GM23338 (cell line): ENCODE measurements at regions not wholly inside any gene's neighbourhood (a gene's known extent, or its start where the extent isn't known, plus 50 kb on each side); places are given as distances from the start of the nearest gene placed in this dataset.
A peak's percentile ranks its signal among the peaks of the same experiment; 100 is the strongest.

Experiments used
- ATAC-seq: fragments of 200-7000 bp; cut with Tn5 transposase; 3 replicates; pipeline ENCODE4 v1.9.1; 2020
- DNase-seq: peaks from one replicate; pipeline ENCODE4 v3.0.0-alpha.2; 2015; ENCODE audit warnings: low spot score
- H2AFZ ChIP-seq: fragments of 200-600 bp; sonication (generic); 2 replicates; pipeline ENCODE4 v1.8.0; 2016; ENCODE audit warnings: antibody characterized with exemption, mild to moderate bottlenecking, moderate library complexity
- H3F3A ChIP-seq: fragments of 200-600 bp; sonication (generic); replicated peaks from 2 replicates; pipeline ENCODE4 v1.8.0; 2017; ENCODE audit warnings: antibody characterized with exemption, mixed run types, low read depth
- H3K27ac ChIP-seq: fragments of 200-600 bp; sonication (generic); 2 replicates; pipeline ENCODE4 v1.6.1; 2016; ENCODE audit warnings: low read depth
- H3K27me3 ChIP-seq: fragments of 200-600 bp; sonication (generic); 2 replicates; pipeline ENCODE4 v1.8.0; 2016; ENCODE audit warnings: mild to moderate bottlenecking, mixed run types, moderate library complexity; ENCODE audit not compliant: insufficient read depth
- H3K36me3 ChIP-seq: fragments of 200-600 bp; sonication (generic); 2 replicates; pipeline ENCODE4 v1.8.0; 2016; ENCODE audit warnings: mild to moderate bottlenecking; ENCODE audit not compliant: insufficient read depth
- H3K4me1 ChIP-seq: fragments of 200-600 bp; sonication (generic); 2 replicates; pipeline ENCODE4 v1.8.0; 2016; ENCODE audit warnings: mild to moderate bottlenecking, moderate library complexity; ENCODE audit not compliant: insufficient read depth
- H3K4me2 ChIP-seq: fragments of 200-600 bp; sonication (generic); 2 replicates; pipeline ENCODE4 v1.7.1; 2017; ENCODE audit warnings: mixed run types
- H3K4me3 ChIP-seq: fragments of 200-600 bp; sonication (generic); 2 replicates; pipeline ENCODE4 v1.6.1; 2016; ENCODE audit warnings: mixed run types
- H3K79me2 ChIP-seq: fragments of 200-600 bp; sonication (generic); replicated peaks from 2 replicates; pipeline ENCODE4 v1.8.0; 2017; ENCODE audit warnings: mild to moderate bottlenecking; ENCODE audit not compliant: insufficient read depth
- H3K9me2 ChIP-seq: fragments of 200-600 bp; sonication (generic); 2 replicates; pipeline ENCODE4 v1.8.0; 2017; ENCODE audit not compliant: insufficient read depth
- H4K20me1 ChIP-seq: fragments of 200-600 bp; sonication (generic); replicated peaks from 2 replicates; pipeline ENCODE4 v1.8.0; 2017; ENCODE audit warnings: mild to moderate bottlenecking; ENCODE audit not compliant: insufficient read depth
- H3K27ac Mint-ChIP-seq: 2 replicates; pipeline ENCODE4 v1.8.0; 2020; ENCODE audit warnings: inconsistent platforms, mild to moderate bottlenecking, moderate library complexity, mixed read lengths
- H3K27me3 Mint-ChIP-seq: 3 replicates; pipeline ENCODE4 v1.8.0; 2022; ENCODE audit warnings: low read depth, mild to moderate bottlenecking, moderate library complexity, mixed read lengths, inconsistent platforms; ENCODE audit not compliant: insufficient read depth, poor library complexity
- H3K36me3 Mint-ChIP-seq: 3 replicates; pipeline ENCODE4 v1.8.0; 2021; ENCODE audit warnings: low read depth, mild to moderate bottlenecking, inconsistent platforms, moderate library complexity, mixed read lengths
- H3K4me1 Mint-ChIP-seq: 3 replicates; pipeline ENCODE4 v1.8.0; 2020; ENCODE audit warnings: mild to moderate bottlenecking, inconsistent platforms, mixed read lengths
- H3K4me3 Mint-ChIP-seq: 3 replicates; pipeline ENCODE4 v1.8.0; 2021; ENCODE audit warnings: moderate library complexity, mild to moderate bottlenecking, inconsistent platforms, mixed read lengths
- H3K9me3 Mint-ChIP-seq: 3 replicates; pipeline ENCODE4 v1.8.0; 2020; ENCODE audit warnings: moderate library complexity, mild to moderate bottlenecking, inconsistent platforms, mixed read lengths
- CREB1 ChIP-seq: fragments of 250-450 bp; sonication (Bioruptor Pico); IDR thresholded peaks from 2 replicates; pipeline ENCODE4 v1.5.0; 2020; ENCODE audit warnings: low read depth, mild to moderate bottlenecking, moderate library complexity
- ETS1 ChIP-seq: IDR thresholded peaks from 2 replicates; pipeline ENCODE4 v1.6.1; 2016; ENCODE audit warnings: antibody characterized with exemption
- EZH2 ChIP-seq: fragments of 200-600 bp; sonication (generic); IDR thresholded peaks from one replicate; pipeline ENCODE4 v1.8.0; 2017; ENCODE audit warnings: antibody characterized with exemption, mild to moderate bottlenecking, low read depth; ENCODE audit not compliant: unreplicated experiment
- NANOG ChIP-seq: IDR thresholded peaks from 2 replicates; pipeline ENCODE4 v1.6.1; 2016; ENCODE audit warnings: antibody characterized with exemption, borderline replicate concordance
- STAT1 ChIP-seq: IDR thresholded peaks from one replicate; pipeline ENCODE4 v1.6.1; 2016; ENCODE audit warnings: antibody characterized with exemption; ENCODE audit not compliant: unreplicated experiment
- ZNF114 ChIP-seq: fragments of 250-450 bp; sonication (Bioruptor Pico); IDR thresholded peaks from 2 replicates; pipeline ENCODE4 v1.5.0; 2020; ENCODE audit warnings: mild to moderate bottlenecking, moderate library complexity
- ZNF462 ChIP-seq: fragments of 250-450 bp; sonication (Bioruptor Pico); IDR thresholded peaks from 2 replicates; pipeline ENCODE4 v1.5.0; 2020; ENCODE audit warnings: mild to moderate bottlenecking, moderate library complexity

GRCh38 chr1:57987523-57987922 is 559.0 kb downstream of the OMA1 start:
- Mint-ChIP-seq H3K27me3 (peaks cover 6% of the 10 kb centered on the region), H3K36me3 (no peaks in the 10 kb centered on the region), H3K27ac (no peak overlapping the region; the same call in 1 of the 2 replicates), H3K9me3 (no peaks in the 10 kb centered on the region), H3K4me3 (no peak overlapping the region), H3K4me1 (peaks cover 48% of the 10 kb centered on the region)
- Histone ChIP-seq H4K20me1 (no peaks in the 10 kb centered on the region), H3K4me3 (no peak overlapping the region), H3K27me3 (no peaks in the 10 kb centered on the region), H3K36me3 (no peaks in the 10 kb centered on the region), H3K27ac (0 out of 2 replicates have a peak overlapping the region, but pooled peaks have one; percentile 27), H3K79me2 (no peaks in the 10 kb centered on the region), H3F3A (no peaks in the 10 kb centered on the region), H2AFZ (no peak overlapping the region), H3K4me2 (peak overlapping the region; percentile 64), H3K9me2 (peaks cover 6% of the 10 kb centered on the region; the same call in 1 of the 2 replicates), H3K4me1 (peaks cover 47% of the 10 kb centered on the region)
- no peak for TF ChIP-seq EZH2
- TF ChIP-seq NANOG, result no peak; the same call in 1 of the 2 replicates
- peak; percentile 43; the same call in 1 of the 2 replicates for TF ChIP-seq ZNF462
- TF ChIP-seq ZNF114 (CRISPR knock-in tag), result no peak
- TF ChIP-seq CREB1 (CRISPR knock-in tag), result no peak
- peak; percentile 66 for ATAC-seq
- peak; percentile 30 for DNase-seq

GRCh38 chr1:57986432-57986831 is 560.1 kb downstream of the OMA1 start:
- peak overlapping the region; percentile 4; the same call in 1 of the 2 replicates for H3K4me2 ChIP-seq
- no peaks in the 10 kb centered on the region for H3K27me3 ChIP-seq
- peaks cover 6% of the 10 kb centered on the region; the same call in 1 of the 2 replicates for H3K9me2 ChIP-seq
- H3K4me1 Mint-ChIP-seq, result peaks cover 48% of the 10 kb centered on the region
- no peak for ATAC-seq
- H3K4me3 ChIP-seq, result no peak overlapping the region
- no peak overlapping the region for H2AFZ ChIP-seq
- H3K4me3 Mint-ChIP-seq, result no peak overlapping the region
- DNase-seq, result no peak
- H3K9me3 Mint-ChIP-seq, result no peaks in the 10 kb centered on the region
- H4K20me1 ChIP-seq, result no peaks in the 10 kb centered on the region
- H3K27ac ChIP-seq, result no peak overlapping the region
- peaks cover 4% of the 10 kb centered on the region for H3K27me3 Mint-ChIP-seq
- no peaks in the 10 kb centered on the region for H3K79me2 ChIP-seq
- no peaks in the 10 kb centered on the region for H3K36me3 Mint-ChIP-seq
- H3F3A ChIP-seq, result no peaks in the 10 kb centered on the region
- H3K27ac Mint-ChIP-seq, result no peak overlapping the region
- peaks cover 47% of the 10 kb centered on the region for H3K4me1 ChIP-seq
- TF ChIP-seq ETS1 (no peak), ZNF114 (CRISPR knock-in tag) (no peak), STAT1 (no peak)
- H3K36me3 ChIP-seq, result no peaks in the 10 kb centered on the region
